Epithelial cell of esophagus (primary cell): ENCODE measurements at regions not wholly inside any gene's neighbourhood (a gene's known extent, or its start where the extent isn't known, plus 50 kb on each side); places are given as distances from the start of the nearest gene placed in this dataset.

ENCODE experiments used
- DNase-seq: peaks from one replicate; pipeline ENCODE4 v3.0.0; 2010; ENCODE audit warnings: low read depth
- H3K4me3 ChIP-seq: 2 replicates; pipeline ENCODE4 v1.5.1; 2011; ENCODE audit warnings: mild to moderate bottlenecking, low read length, control low read depth
- CTCF ChIP-seq: IDR thresholded peaks from 2 replicates; pipeline ENCODE4 v1.5.1; 2011; ENCODE audit warnings: low read depth, mild to moderate bottlenecking, low read length, control low read depth, inconsistent platforms; ENCODE audit not compliant: insufficient read depth; ENCODE audit errors: missing control alignments

- DNase-seq: no peak
- no peak for TF ChIP-seq CTCF
- H3K4me3 ChIP-seq: no peak overlapping the region
These were observed 121.1 kb downstream of the HGF start for GRCh38 chr7:81648716-81649115.

GRCh38 chr7:81645435-81645834 lies 124.4 kb downstream of the HGF start:
- TF ChIP-seq CTCF: no peak
- no peak overlapping the region for H3K4me3 ChIP-seq
- no peak for DNase-seq

- TF ChIP-seq CTCF: no peak
- no peak overlapping the region for H3K4me3 ChIP-seq
- DNase-seq: no peak
These were observed 128.0 kb downstream of the HGF start for GRCh38 chr7:81641873-81642272.

DNA sequence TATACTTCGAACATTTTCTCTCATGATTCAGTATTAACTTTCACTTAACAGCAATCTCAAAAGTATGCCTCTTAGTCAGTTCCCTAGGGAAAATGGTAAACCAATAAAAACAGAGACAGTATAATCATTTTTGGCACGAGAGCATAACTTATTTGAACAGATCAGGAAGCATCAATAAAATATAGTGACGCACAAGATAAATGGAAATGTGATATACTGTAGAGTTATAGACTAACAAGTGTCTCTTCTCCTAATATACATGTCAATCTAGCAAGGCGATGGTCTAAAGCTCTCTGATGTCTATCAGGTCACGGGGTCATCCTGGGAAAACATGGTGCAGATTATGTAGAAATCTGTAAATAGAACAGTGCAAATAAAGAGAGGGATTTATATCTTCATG lies 131.6 kb downstream of the HGF start:
- no peak for DNase-seq
- no peak overlapping the region for H3K4me3 ChIP-seq
- TF ChIP-seq CTCF: no peak

- H3K4me3 ChIP-seq: no peak overlapping the region
- DNase-seq: no peak
- TF ChIP-seq CTCF: no peak
These were observed 132.3 kb downstream of the HGF start for GRCh38 chr7:81637534-81637933.

- peak; percentile 74 for DNase-seq
- TF ChIP-seq CTCF: no peak
- no peak overlapping the region for H3K4me3 ChIP-seq
These were observed 137.4 kb downstream of the HGF start for GRCh38 chr7:81632418-81632817.

DNA sequence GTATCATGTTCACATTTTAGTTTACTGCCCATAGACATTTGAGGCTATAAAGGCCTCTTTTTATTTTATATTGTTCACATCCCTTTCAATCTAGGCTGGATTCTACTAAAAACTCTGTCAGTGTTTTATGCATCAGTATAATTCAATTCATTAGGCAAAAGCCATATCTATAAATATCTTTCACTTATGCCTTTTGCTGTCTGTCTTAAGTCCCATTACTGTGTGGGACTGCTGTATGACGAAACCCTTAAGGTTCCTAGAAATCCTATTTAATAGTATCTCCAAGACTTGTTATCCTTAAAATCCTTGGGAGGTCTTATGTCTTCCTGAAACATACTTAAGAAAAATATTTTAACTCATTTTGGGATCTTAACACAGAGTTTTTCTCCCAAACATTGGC lies 139.2 kb downstream of the HGF start:
- DNase-seq: no peak
- H3K4me3 ChIP-seq: no peak overlapping the region
- TF ChIP-seq CTCF: no peak
